Neural cell (in vitro differentiated cells): ENCODE measurements at regions not wholly inside any gene's neighbourhood (a gene's known extent, or its start where the extent isn't known, plus 50 kb on each side); places are given as distances from the start of the nearest gene placed in this dataset.

ENCODE experiments used
- CTCF ChIP-seq: fragments of 450-650 bp; IDR thresholded peaks from 2 replicates; pipeline ENCODE4 v1.5.1; 2014; ENCODE audit warnings: antibody characterized with exemption, mild to moderate bottlenecking, moderate library complexity; ENCODE audit not compliant: poor library complexity, severe bottlenecking
- EP300 ChIP-seq: fragments of 450-650 bp; conservative IDR thresholded peaks from 2 replicates; pipeline ENCODE4 v1.6.1; 2014; ENCODE audit warnings: antibody characterized with exemption, mild to moderate bottlenecking, moderate library complexity; ENCODE audit not compliant: poor library complexity, severe bottlenecking
- EZH2 ChIP-seq: fragments of 200-600, 300-800 bp; shearing (Covaris generic), sonication (generic); IDR thresholded peaks from 2 replicates; pipeline ENCODE4 v1.6.1; 2014; ENCODE audit warnings: antibody characterized with exemption, low read length, borderline replicate concordance, mild to moderate bottlenecking; ENCODE audit not compliant: insufficient read depth, poor library complexity, severe bottlenecking
- POLR2AphosphoS5 ChIP-seq: IDR thresholded peaks from 2 replicates; pipeline ENCODE4 v1.6.1; 2012
- RAD21 ChIP-seq: fragments of 450-650 bp; conservative IDR thresholded peaks from 2 replicates; pipeline ENCODE4 v1.6.1; 2014; ENCODE audit warnings: antibody characterized with exemption, mild to moderate bottlenecking, moderate library complexity
- TAF1 ChIP-seq: IDR thresholded peaks from 2 replicates; pipeline ENCODE4 v1.6.1; 2012; ENCODE audit warnings: low read depth

GRCh38 chr9:71250581-71250980, 129.2 kb upstream of the TRPM3 start:
- TF ChIP-seq EZH2 (no peak), CTCF (no peak), RAD21 (no peak), TAF1 (no peak), POLR2AphosphoS5 (no peak), EP300 (no peak)
